ENCODE measurements at regions not wholly inside any gene's neighbourhood (a gene's known extent, or its start where the extent isn't known, plus 50 kb on each side); places are given as distances from the start of the nearest gene placed in this dataset.
"Not testable (repeated sequence)": the region's sequence is repeated elsewhere in the genome, so short reads cannot be mapped to it uniquely, and the experiment has no call there.

DNA sequence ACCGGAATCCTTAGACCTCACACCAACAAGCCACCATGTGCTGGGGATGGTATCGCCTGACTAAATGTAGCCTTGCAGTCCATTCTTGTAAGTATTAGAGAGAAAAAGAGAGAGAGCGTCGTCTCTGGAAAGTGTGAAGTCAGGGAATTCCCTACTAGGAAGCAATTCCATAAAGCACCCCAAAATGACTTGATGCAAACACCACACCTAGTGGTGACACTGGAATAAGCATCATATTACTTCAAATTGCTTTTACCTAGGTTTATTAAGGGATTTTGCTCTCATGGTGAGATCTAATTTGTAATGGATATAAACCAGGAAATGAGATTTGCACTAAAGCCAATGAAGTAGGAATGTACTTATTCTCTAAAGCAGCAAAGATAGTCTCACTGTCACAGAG, 111.4 kb upstream of the METTL9 start:
- not testable (repeated sequence) for H3K9me3 ChIP-seq (ENCODE audit: severe bottlenecking); H3K36me3 ChIP-seq; H3K27me3 ChIP-seq (ENCODE audit: insufficient read depth, low read depth, severe bottlenecking); H3K4me3 ChIP-seq (ENCODE audit: low read depth, low read length); H3K27ac ChIP-seq; DNase-seq

DNA sequence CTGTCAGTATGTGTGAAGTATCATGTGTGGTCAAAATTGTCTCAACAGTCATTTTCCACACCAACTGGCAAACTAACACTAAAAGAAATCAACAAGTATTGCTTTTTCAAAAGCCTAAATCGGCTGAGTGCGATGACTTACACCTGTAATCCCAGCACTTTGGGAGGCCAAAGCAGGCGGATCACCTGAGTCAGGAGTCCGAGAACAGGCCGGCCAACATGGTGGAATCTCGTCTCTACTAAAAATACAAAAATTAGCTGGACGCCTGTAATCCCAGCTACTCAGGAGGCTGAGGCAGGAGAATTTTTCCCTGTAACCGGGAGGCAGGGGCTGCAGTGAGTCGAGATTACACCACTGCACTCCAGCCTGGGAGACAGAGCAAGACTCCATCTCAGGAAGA, 100.3 kb upstream of the METTL9 start:
- not testable (repeated sequence) for H3K27me3 ChIP-seq (ENCODE audit: insufficient read depth, low read depth, severe bottlenecking); H3K27ac ChIP-seq; H3K9me3 ChIP-seq (ENCODE audit: severe bottlenecking); H3K36me3 ChIP-seq; DNase-seq; H3K4me3 ChIP-seq (ENCODE audit: low read depth, low read length)

DNA sequence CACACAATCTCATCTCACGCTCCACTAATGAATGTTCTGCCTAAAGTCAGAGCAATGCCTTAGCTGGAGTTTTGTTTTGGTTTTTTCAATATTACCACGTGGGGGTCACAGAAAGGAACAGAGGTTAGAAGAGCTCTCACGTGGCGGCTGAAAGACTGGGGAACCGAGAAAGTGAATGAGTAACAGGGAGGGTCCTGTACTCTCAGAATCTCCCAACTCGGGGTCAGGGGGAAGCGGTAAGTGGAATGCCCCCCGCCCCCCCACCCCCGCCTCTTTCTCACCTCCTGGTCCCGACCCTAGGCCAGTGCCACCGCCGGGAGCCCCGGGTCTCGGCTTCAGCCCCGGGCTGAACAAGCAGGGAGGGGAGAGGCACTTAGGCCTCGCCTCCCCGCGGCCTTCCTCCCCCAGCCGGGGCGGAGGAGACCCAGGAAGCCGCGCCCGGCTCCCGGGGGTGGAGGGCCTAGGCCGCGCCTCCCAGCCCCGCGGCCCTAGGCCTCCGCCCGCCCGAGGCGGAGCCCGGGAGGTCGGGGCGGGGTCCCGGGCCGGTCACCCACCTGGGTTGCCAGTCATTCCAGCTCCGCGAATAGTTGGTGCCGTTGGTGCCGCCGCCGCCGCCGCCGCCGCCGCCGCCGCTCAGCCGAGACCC, 98.0 kb upstream of the METTL9 start:
- Histone ChIP-seq H3K4me3 (ENCODE audit: low read depth, low read length) (peak overlapping the region; percentile 90), H3K27ac (peak overlapping the region; percentile 92)
- DNase-seq: peak; percentile 44
- not testable (repeated sequence) for H3K36me3 ChIP-seq; H3K27me3 ChIP-seq (ENCODE audit: insufficient read depth, low read depth, severe bottlenecking); H3K9me3 ChIP-seq (ENCODE audit: severe bottlenecking)

DNA sequence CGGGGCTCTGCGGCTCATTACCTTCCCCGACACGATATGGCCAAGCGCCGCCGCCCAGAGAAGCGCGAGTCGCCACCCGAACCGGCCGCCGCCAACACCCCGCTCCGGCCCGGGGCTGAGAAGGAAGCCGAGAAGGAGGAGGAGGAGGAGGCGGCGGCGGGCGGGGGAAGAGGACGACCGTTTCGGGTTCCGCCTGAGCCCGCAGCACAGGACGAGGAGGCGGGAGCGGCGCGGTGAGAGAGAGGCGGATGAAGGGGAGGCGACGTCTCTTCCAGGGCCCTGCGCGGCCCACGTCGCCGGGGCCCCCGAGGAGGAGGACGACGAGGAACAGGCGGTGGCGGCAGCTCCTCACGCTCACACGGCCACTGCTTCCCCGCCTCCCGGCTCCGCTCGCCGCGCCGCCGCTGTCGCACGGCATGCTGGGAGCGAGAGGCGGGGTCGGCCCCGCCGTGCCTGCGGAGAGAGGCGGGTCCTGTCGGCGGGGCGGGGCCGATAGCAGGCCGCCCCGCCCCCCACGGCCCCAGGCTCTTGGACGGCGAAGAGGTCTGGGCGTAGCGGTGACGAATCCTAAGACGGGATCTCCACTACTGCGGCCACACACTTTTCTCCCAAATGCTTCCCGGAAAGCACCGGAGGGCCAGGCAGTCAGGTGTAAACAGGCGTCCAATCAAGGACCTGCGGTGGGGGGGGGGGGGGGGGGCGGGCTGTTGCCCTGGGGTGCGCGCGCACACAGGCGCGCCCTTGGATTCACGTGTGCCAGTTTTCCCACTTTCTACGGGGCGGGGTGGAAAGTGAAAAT, 97.3 kb upstream of the METTL9 start:
- Histone ChIP-seq H3K4me3 (ENCODE audit: low read depth, low read length) (peak overlapping the region; percentile 90), H3K27ac (peak overlapping the region; percentile 92)

DNA sequence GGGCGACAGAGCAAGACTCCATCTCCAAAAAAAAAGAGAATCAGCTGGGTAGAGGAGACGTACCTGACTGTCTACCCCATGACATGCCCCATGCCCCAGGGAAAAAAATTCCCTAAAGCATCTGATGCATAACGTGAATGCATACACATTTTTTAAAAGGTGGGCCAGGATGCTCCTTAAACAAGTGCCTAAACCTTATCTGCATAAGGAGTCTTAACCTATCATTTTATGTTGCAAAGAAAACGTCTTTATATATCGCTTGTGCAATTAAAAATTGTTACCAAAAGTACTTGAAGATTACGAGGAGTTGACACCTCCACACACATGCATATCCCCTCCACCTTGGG, 95.8 kb upstream of the METTL9 start:
- H3K36me3 ChIP-seq; DNase-seq; H3K9me3 ChIP-seq (ENCODE audit: severe bottlenecking); H3K4me3 ChIP-seq (ENCODE audit: low read depth, low read length); H3K27me3 ChIP-seq (ENCODE audit: insufficient read depth, low read depth, severe bottlenecking); H3K27ac ChIP-seq: not testable (repeated sequence)

More for the DNA sequence above, 97.3 kb upstream of the METTL9 start:
- Histone ChIP-seq H3K36me3 (no peaks in the 10 kb centered on the region; the same call in none of the 2 replicates), H3K9me3 (ENCODE audit: severe bottlenecking) (no peaks in the 10 kb centered on the region), H3K27me3 (ENCODE audit: insufficient read depth, low read depth, severe bottlenecking) (no peaks in the 10 kb centered on the region)
- DNase-seq: peak; percentile 91
- TF ChIP-seq, protein P1, sequence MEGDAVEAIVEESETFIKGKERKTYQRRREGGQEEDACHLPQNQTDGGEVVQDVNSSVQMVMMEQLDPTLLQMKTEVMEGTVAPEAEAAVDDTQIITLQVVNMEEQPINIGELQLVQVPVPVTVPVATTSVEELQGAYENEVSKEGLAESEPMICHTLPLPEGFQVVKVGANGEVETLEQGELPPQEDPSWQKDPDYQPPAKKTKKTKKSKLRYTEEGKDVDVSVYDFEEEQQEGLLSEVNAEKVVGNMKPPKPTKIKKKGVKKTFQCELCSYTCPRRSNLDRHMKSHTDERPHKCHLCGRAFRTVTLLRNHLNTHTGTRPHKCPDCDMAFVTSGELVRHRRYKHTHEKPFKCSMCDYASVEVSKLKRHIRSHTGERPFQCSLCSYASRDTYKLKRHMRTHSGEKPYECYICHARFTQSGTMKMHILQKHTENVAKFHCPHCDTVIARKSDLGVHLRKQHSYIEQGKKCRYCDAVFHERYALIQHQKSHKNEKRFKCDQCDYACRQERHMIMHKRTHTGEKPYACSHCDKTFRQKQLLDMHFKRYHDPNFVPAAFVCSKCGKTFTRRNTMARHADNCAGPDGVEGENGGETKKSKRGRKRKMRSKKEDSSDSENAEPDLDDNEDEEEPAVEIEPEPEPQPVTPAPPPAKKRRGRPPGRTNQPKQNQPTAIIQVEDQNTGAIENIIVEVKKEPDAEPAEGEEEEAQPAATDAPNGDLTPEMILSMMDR (IDR thresholded peaks at IDR 0.05; ENCODE audit: low read depth, low read length): no peak

DNA sequence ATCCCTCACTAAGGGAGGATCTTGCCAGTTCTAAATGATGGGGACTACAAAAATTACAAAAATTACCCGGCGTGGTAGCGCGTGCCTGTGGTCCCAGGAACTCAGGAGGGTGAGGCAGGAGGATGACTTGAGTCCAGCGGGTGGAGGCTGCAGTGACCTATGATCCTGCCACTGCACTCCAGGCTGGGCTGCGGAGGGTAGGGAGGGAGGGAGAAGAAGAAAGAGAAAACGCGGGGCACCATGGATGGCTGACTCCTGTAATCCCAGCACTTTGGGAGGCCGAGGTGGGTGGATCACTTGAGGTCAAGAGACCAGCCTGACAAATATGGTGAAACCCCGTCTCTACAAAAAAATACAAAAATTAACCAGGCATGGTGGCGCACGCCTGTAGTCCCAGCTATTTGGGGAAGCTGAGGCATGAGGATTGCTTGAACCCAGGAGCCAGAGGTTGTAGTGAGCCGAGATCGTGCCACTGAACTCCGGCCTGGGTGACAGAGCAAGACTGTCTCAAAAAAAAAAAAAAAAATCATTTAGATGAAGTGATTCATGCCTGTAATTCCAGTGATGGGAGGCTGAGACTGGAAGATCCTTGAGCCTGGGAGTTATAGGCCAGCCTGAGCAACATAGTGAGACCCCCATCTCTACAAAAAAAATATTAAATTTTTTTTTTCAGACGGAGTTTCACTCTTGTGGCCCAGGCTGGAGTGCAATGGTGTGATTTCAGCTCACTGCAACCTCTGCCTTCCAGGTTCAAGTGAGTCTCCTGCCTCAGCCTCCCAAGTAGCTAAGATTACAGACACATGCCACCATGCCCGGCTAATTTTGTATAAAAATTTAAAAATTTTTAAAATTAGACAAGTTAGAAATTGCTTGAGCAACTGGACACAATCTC, 95.2 kb upstream of the METTL9 start:
- peaks cover 10% of the 10 kb centered on the region for H3K36me3 ChIP-seq
- H3K9me3 ChIP-seq (ENCODE audit: severe bottlenecking); H3K27me3 ChIP-seq (ENCODE audit: insufficient read depth, low read depth, severe bottlenecking); H3K27ac ChIP-seq; H3K4me3 ChIP-seq (ENCODE audit: low read depth, low read length): not testable (repeated sequence)
- peak; percentile 6 for DNase-seq

DNA sequence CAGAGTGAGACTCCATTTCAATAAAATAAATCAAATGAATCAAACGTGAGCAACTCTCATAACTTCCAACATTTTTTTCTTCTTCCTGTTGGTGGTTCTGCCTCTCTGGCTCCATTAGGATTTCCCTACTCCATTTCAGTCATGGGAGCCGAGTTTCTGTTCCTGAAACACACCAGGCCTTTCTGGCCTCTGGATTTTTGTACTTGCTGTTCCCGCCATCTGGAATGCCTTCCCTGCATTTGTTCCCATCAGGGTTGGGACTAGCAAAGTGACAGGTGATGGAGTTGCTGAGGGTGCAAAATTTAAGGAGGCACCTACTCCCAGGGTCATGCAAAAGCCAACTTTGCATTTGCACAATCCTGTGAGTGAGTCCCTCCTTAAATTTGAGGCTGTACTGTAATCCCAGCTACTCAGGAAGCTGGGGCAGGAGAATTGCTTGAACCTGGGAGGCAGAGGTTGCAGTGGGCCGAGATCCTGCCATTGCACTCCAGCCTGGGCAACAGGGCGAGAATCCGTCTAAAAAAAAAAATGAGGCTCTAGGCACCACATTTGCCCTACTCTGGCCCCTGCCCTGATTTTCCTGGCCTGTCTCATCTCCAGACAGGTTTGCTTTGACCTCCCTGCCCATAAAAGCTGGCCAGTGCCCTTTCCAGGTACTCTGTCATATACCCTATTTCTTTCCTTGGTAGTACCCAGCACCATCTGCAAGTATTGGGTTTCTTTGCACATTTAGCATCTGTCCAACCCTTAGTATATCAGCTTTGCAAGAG, 93.4 kb upstream of the METTL9 start:
- not testable (repeated sequence) for H3K9me3 ChIP-seq (ENCODE audit: severe bottlenecking); H3K27me3 ChIP-seq (ENCODE audit: insufficient read depth, low read depth, severe bottlenecking); DNase-seq; H3K4me3 ChIP-seq (ENCODE audit: low read depth, low read length); H3K27ac ChIP-seq
- H3K36me3 ChIP-seq: peaks cover 14% of the 10 kb centered on the region

DNA sequence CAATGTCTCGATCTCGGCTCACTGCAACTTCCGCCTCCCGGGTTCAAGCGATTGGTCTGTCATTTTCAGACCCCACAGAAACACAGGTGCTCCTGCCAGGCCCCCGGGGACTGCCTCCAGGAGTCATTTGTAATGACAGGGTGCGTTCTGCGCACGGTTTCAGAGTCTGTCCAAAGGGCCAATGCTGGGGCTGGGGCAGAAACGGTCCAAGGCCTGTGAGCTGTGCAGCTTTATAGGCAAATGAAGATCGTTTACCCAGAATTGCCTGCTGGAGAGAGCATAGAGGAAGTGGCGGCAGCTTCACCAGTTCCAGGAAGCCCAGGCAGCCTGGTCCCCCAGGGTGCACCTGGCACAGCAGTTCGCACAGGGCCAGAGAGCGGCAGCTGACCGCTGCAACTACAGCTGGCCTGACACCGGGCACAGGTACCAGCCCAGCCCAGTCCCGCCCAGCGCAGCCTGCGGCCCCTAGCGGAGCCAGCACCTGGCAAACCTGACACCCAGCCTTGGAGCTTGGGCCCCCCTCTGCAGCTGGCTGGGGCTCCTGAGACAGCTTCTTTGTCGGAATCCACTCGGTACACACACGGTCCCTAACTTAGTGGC, 92.4 kb upstream of the METTL9 start:
- H3K9me3 ChIP-seq (ENCODE audit: severe bottlenecking); H3K27me3 ChIP-seq (ENCODE audit: insufficient read depth, low read depth, severe bottlenecking); H3K4me3 ChIP-seq (ENCODE audit: low read depth, low read length); H3K27ac ChIP-seq: not testable (repeated sequence)
- DNase-seq: peak; percentile 7
- H3K36me3 ChIP-seq: peaks cover 15% of the 10 kb centered on the region

DNA sequence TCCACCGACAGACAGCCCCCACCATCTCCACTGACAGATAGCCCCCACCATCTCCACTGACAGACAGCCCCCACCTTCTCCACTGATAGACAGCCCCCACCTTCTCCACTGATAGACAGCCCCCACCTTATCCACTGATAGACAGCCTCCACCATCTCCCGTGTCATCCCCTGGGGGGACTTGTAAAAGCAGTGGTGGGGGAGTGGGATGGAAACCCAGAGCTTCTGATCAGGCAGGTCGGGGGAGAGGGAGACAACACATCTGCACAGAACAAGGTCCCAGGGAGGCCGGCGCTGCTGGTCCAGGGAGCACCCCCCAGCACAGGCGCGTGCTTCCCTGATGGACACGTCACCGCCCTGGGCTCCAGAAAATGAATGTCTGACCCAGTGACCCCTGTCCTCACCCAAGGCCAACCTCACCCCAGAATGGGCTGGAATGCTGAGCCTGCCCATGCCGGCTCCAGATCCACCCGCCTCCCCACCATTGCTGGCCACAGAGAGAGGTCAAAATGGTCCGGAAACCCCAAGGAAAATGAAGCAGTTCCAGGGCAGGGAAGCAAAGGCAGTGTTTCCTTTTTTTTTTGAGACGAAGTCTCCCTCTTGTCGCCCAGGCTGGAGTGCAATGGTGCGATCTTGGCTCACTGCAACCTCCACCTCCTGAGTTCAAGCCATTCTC, 91.6 kb upstream of the METTL9 start:
- not testable (repeated sequence) for H3K9me3 ChIP-seq (ENCODE audit: severe bottlenecking); H3K4me3 ChIP-seq (ENCODE audit: low read depth, low read length); H3K27ac ChIP-seq; H3K27me3 ChIP-seq (ENCODE audit: insufficient read depth, low read depth, severe bottlenecking)
- peak; percentile 6 for DNase-seq
- H3K36me3 ChIP-seq: peaks cover 21% of the 10 kb centered on the region

DNA sequence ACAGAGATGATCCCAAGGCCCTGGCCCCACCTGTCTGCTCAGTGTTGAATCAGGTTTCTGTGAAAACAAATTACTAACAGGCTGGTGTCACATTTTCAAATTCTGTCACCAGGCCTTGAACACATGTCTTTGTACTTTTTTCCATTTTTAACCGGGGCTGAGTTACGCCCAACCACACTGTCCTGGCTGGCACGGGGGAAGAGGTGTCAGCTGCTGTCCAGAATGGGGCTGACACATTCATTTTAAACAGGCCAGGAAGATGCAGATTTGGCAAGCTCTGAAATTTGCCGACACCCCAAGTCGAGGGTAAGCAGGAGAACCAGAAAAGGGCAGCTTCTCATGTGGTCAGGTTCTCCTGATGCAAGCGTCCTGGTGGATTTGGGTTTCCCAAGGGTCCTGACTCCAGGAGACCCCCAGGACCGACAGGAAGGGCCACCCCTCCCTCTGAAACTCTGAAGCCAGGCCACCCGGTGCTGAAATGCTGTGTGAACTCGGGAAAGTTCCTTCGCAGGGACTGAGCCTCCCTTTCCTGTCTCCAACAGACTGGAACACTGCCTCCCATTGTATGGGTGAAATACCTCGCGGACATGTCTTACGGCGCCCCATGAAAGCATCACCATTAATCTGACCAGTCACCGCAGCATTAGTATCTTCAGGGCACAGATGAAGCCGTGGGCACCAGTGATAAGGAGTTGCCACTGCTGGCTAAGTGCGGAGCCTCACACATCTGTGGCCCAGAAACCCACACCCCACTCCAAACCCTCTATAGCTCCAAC, 90.5 kb upstream of the METTL9 start:
- not testable (repeated sequence) for H3K27ac ChIP-seq; H3K9me3 ChIP-seq (ENCODE audit: severe bottlenecking); H3K4me3 ChIP-seq (ENCODE audit: low read depth, low read length); H3K27me3 ChIP-seq (ENCODE audit: insufficient read depth, low read depth, severe bottlenecking)
- peaks cover 21% of the 10 kb centered on the region for H3K36me3 ChIP-seq
- peak; percentile 6 for DNase-seq

DNA sequence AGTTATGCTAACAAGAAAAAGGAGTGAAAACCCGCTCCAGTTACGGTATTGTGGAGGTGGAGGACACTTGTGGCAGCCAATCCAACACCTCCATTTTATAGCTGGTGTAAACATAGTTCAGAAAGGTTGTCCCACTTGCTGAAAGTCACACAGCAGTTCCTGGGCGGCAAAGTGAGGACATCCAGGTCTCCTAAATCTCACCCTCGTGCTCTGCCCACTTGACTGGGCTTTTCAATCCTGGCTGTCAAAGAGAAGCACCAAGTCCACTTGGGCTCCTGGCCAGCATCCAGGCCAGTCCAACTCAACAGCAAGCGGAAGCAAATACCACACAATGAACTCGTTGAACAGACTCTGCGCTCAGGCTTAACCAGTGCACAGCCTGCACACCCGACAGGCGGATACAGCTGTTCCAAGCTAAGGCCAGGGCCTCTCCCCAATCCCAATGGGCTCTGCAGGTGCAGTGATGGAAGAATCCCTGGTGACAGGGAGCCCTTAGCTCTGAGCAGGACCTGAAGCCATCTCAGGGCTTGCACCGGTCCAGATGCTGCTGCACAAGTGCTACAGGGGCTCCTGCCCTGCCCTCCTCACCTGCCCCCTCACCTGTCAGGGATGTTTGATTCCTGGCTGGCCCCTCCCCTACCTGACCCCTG, 89.8 kb upstream of the METTL9 start:
- peak; percentile 6 for DNase-seq
- peaks cover 23% of the 10 kb centered on the region for H3K36me3 ChIP-seq
- not testable (repeated sequence) for H3K27ac ChIP-seq; H3K27me3 ChIP-seq (ENCODE audit: insufficient read depth, low read depth, severe bottlenecking); H3K4me3 ChIP-seq (ENCODE audit: low read depth, low read length); H3K9me3 ChIP-seq (ENCODE audit: severe bottlenecking)
